ENCODE measurements at regions not wholly inside any gene's neighbourhood (a gene's known extent, or its start where the extent isn't known, plus 50 kb on each side); places are given as distances from the start of the nearest gene placed in this dataset.

GRCh38 chr18:31213641-31214040 lies 51.0 kb upstream of the DSC1 start:
- no peak for DNase-seq (ENCODE audit: low spot score)

DNA sequence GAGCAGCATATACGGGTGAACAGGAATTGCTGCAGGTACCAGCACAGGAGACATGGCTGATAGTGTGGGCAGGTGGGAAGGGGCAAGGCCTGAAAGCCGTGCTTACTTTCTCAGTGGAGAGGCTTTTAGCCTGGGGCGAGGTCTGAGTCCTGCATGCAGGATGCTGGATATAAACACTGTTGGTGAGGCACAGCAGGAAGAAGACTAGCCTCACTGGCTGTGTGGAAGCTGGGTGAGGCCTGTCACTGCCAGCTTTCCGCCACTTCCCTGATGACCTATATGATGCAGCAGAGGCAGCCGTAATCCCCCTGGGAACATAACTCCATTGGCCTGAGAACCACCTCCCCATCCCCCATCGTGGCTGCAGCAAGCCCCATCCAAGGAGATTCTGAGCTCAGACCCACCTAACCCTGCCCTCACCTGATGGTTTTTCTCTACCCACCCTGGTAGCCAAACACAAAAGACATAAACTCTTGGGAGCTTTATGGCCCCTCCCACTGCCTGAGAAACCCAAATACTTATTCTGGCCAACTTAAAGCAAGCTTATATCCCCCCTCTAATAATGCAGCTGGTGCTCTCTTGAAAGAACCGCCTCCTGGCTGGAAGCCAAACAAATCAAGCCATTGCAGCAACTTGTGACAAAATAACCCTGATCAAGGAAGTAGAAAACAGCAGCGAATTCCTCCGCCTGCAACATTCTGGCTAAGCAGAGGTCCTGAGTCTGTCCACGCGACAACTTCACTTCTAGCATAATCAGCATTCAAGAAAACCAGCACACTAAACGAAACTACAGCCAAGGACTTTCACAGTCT lies 54.6 kb upstream of the DSC1 start:
- DNase-seq (ENCODE audit: low spot score) = no peak

GRCh38 chr18:31218671-31219383 lies 56.2 kb upstream of the DSC1 start:
- DNase-seq (ENCODE audit: low spot score) = no peak

GRCh38 chr18:31219395-31219794 lies 56.7 kb upstream of the DSC1 start:
- DNase-seq (ENCODE audit: low spot score) = no peak

DNA sequence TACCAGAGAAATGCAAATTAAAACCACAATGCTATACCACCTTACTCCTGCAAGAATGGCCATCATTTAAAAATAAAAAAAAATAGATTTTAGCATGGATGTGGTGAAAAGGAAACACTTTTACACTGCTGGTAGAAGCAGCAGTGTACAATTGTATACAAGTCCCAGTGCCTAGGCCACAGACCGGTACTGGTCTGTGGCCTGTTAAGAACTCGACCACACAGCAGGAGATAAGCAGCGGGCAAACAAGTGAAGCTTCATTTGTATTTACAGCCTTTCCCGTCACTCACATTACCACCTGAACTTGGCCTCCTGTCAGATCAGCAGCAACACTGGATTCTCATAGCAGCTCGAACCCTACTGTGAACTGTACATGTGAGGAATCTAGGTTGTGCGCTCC lies 60.7 kb upstream of the DSC1 start:
- DNase-seq (ENCODE audit: low spot score) = no peak

GRCh38 chr18:31225668-31226067 lies 63.0 kb upstream of the DSC1 start:
- no peak for DNase-seq (ENCODE audit: low spot score)

GRCh38 chr18:31227497-31228229 lies 65.0 kb upstream of the DSC1 start:
- no peak for DNase-seq (ENCODE audit: low spot score)

GRCh38 chr18:31229829-31230228 lies 67.2 kb upstream of the DSC1 start:
- DNase-seq (ENCODE audit: low spot score) = no peak

DNA sequence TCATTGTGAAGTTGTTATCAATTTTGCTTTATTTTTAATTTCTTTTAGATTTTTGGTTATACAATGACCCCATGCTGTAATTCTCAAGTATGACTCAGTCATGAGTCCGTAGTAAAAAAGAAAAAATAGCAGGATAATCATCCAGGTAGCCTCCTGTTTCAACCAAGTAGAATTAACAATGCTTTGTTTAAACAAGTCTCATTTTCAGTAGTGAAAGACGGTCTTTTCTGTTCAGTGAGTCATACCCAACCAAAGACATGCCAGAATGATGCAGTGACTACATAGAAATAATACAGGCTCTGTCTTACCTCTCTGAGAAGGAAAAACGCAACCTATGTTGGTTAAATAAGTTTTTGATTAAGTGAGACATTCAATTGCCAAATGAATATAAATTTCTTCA lies 67.8 kb upstream of the DSC1 start:
- peak; percentile 55 for DNase-seq (ENCODE audit: low spot score)

- DNase-seq (ENCODE audit: low spot score) = no peak
Observed at GRCh38 chr18:31232013-31232412, 69.4 kb upstream of the DSC1 start.

GRCh38 chr18:31232775-31233424 lies 70.2 kb upstream of the DSC1 start:
- DNase-seq (ENCODE audit: low spot score) = no peak

GRCh38 chr18:31233621-31234275 lies 71.1 kb upstream of the DSC1 start:
- no peak for DNase-seq (ENCODE audit: low spot score)

- DNase-seq (ENCODE audit: low spot score) = no peak
Observed at GRCh38 chr18:31235856-31236255, 73.2 kb upstream of the DSC1 start.

GRCh38 chr18:31237142-31237541 lies 74.5 kb upstream of the DSC1 start:
- DNase-seq (ENCODE audit: low spot score) = no peak

DNA sequence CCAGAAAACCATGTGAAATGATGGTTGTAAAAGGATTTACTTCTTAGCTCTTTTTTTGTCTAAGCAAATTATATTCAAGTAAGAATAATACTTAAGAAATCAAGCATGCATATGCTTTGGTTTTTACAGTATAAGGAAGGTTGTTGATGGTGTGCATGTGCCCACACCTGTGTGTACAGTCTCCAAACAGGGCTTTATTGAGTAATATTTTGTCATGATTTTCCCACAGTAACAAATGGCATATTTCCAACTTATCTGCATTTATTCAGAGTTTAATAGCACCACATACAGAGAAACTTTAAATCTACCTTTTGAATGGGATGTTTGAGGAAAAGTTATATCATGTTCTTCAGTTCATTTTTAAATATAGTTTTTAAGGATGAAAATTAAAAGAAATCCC lies 76.5 kb upstream of the DSG1 start:
- no peak for DNase-seq (ENCODE audit: low spot score)

DNA sequence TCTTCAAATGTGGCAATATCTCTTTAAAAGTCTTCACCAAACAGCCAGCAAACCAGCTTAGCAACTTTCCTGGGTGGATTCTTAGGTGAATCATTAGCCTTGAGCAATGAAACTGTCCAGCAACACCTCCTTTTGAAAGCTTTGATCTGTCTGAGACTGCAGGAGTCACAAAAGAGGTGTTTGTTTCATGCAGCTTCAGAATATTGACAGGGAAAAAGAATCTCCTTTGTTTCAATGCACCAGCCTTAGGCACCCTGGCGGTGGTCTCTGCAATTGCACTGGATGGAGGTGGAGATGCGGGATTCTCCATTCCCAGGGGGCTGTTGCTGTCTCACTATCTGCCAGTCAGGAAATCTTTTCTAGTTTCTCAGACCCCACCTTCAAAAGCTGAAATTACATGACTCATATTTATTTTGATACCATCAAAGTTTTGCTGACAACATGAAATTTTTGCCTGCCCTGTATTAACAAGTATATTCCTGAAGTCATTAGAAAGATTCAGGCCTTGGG lies 76.0 kb upstream of the DSG1 start:
- DNase-seq (ENCODE audit: low spot score) = peak; percentile 87

DNA sequence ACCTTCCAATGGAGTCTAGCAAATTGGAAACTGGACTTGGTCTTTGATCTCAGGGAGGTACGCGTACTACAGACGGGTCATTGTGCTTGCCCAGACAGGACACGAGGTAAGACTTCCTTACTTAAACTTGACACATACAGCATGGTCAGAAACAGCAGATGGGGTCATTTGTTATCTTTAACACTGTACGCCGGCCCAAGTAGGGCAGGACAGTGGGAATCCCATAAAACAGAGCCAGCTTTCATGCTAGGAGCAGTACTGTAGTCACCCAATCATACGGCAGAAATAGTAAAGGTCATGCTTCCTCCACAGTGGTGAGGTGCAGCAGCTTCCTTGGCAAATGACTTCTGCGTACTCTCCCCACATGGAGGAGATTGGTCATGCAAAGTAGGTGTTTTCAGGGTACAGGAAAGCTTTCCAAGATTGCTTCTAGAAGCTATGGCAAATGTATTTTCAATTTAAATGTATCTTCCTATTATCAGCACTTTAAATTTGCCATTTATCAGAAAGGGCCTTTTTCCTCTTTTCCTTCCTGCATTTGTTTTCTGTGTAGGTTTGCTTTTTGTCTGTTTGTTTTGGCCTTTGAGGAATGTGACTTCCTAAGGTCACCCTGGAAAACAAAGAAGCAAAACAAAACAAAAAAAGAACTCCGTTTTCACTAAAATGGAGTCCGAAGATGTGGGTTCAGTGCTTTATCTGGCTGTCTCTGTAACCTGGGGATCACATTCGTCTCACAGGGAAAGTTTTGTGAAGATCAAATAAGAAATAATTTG lies 74.0 kb upstream of the DSG1 start:
- DNase-seq (ENCODE audit: low spot score) = peak; percentile 21

- peak; percentile 23 for DNase-seq (ENCODE audit: low spot score)
Observed at GRCh38 chr18:31244771-31245394, 73.1 kb upstream of the DSG1 start.

GRCh38 chr18:31245820-31246219 lies 72.1 kb upstream of the DSG1 start:
- DNase-seq (ENCODE audit: low spot score) = no peak

- DNase-seq (ENCODE audit: low spot score) = no peak
Observed at GRCh38 chr18:31246460-31246859, 71.5 kb upstream of the DSG1 start.
